Neural cell (in vitro differentiated cells): ENCODE measurements at regions not wholly inside any gene's neighbourhood (a gene's known extent, or its start where the extent isn't known, plus 50 kb on each side); places are given as distances from the start of the nearest gene placed in this dataset.

Experiments
- H2AFZ ChIP-seq: fragments of 200-600, 300-800 bp; sonication (generic), shearing (Covaris generic); 2 replicates; pipeline ENCODE4 v1.6.0; 2014; ENCODE audit warnings: low read depth, mild to moderate bottlenecking, antibody characterized with exemption, low read length, moderate library complexity
- H3F3A ChIP-seq: fragments of 200-600 bp; shearing (Covaris generic); 2 replicates; pipeline ENCODE4 v1.6.1; 2016; ENCODE audit warnings: mild to moderate bottlenecking, moderate library complexity, mixed read lengths, antibody characterized with exemption, low read length; ENCODE audit not compliant: insufficient read depth, poor library complexity, severe bottlenecking
- H3K27ac ChIP-seq: fragments of 200-600, 300-800 bp; sonication (generic), shearing (Covaris generic); 2 replicates; pipeline ENCODE4 v1.5.1; 2014; ENCODE audit warnings: mild to moderate bottlenecking, low read length, moderate library complexity
- H3K27me3 ChIP-seq: fragments of 300-800, 200-600 bp; sonication (generic), shearing (Covaris generic); 2 replicates; pipeline ENCODE4 v1.6.0; 2014; ENCODE audit warnings: mild to moderate bottlenecking, low read depth, low read length, moderate library complexity; ENCODE audit not compliant: insufficient read depth
- H3K36me3 ChIP-seq: fragments of 300-800, 200-600 bp; sonication (generic), shearing (Covaris generic); 2 replicates; pipeline ENCODE4 v1.5.1; 2014; ENCODE audit warnings: mild to moderate bottlenecking, antibody characterized with exemption, low read length, moderate library complexity; ENCODE audit not compliant: insufficient read depth
- H3K4me2 ChIP-seq: fragments of 300-800, 200-600 bp; sonication (generic), shearing (Covaris generic); 2 replicates; pipeline ENCODE4 v1.6.0; 2014; ENCODE audit warnings: mild to moderate bottlenecking, low read length
- H3K4me3 ChIP-seq: fragments of 300-800, 200-600 bp; sonication (generic), shearing (Covaris generic); 2 replicates; pipeline ENCODE4 v1.5.1; 2014; ENCODE audit warnings: mild to moderate bottlenecking, low read length, moderate library complexity
- H3K79me2 ChIP-seq: fragments of 200-600 bp; shearing (Covaris generic); replicated peaks from 2 replicates; pipeline ENCODE4 v1.6.0; 2014; ENCODE audit warnings: mild to moderate bottlenecking, low read length, moderate library complexity; ENCODE audit not compliant: insufficient read depth
- H3K9ac ChIP-seq: fragments of 300-800, 200-600 bp; sonication (generic), shearing (Covaris generic); 2 replicates; pipeline ENCODE4 v1.6.1; 2016; ENCODE audit warnings: mild to moderate bottlenecking, low read length, mixed read lengths
- H3K9me2 ChIP-seq: fragments of 200-600 bp; shearing (Covaris generic); 2 replicates; pipeline ENCODE4 v1.6.1; 2016; ENCODE audit warnings: mild to moderate bottlenecking, low read length, mixed read lengths; ENCODE audit not compliant: insufficient read depth
- H3K9me3 ChIP-seq: fragments of 200-600, 300-800 bp; sonication (generic), shearing (Covaris generic); 2 replicates; pipeline ENCODE4 v1.6.1; 2016; ENCODE audit warnings: mild to moderate bottlenecking, mixed run types, low read length, moderate library complexity, mixed read lengths
- H4K20me1 ChIP-seq: fragments of 200-600 bp; shearing (Covaris generic); 2 replicates; pipeline ENCODE4 v1.6.1; 2016; ENCODE audit warnings: mild to moderate bottlenecking, mixed run types; ENCODE audit not compliant: insufficient read depth
- CTCF ChIP-seq: fragments of 450-650 bp; IDR thresholded peaks from 2 replicates; pipeline ENCODE4 v1.5.1; 2014; ENCODE audit warnings: antibody characterized with exemption, mild to moderate bottlenecking, moderate library complexity; ENCODE audit not compliant: poor library complexity, severe bottlenecking
- EP300 ChIP-seq: fragments of 450-650 bp; conservative IDR thresholded peaks from 2 replicates; pipeline ENCODE4 v1.6.1; 2014; ENCODE audit warnings: antibody characterized with exemption, mild to moderate bottlenecking, moderate library complexity; ENCODE audit not compliant: poor library complexity, severe bottlenecking
- EZH2 ChIP-seq: fragments of 200-600, 300-800 bp; shearing (Covaris generic), sonication (generic); IDR thresholded peaks from 2 replicates; pipeline ENCODE4 v1.6.1; 2014; ENCODE audit warnings: antibody characterized with exemption, low read length, borderline replicate concordance, mild to moderate bottlenecking; ENCODE audit not compliant: insufficient read depth, poor library complexity, severe bottlenecking
- MXI1 ChIP-seq: fragments of 450-650 bp; conservative IDR thresholded peaks from 2 replicates; pipeline ENCODE4 v1.6.1; 2014; ENCODE audit warnings: antibody characterized with exemption, mild to moderate bottlenecking; ENCODE audit not compliant: poor library complexity, severe bottlenecking
- POLR2AphosphoS5 ChIP-seq: IDR thresholded peaks from 2 replicates; pipeline ENCODE4 v1.6.1; 2012
- RAD21 ChIP-seq: fragments of 450-650 bp; conservative IDR thresholded peaks from 2 replicates; pipeline ENCODE4 v1.6.1; 2014; ENCODE audit warnings: antibody characterized with exemption, mild to moderate bottlenecking, moderate library complexity
- SMC3 ChIP-seq: fragments of 450-650 bp; conservative IDR thresholded peaks from 2 replicates; pipeline ENCODE4 v1.6.1; 2014; ENCODE audit warnings: antibody characterized with exemption, mild to moderate bottlenecking, moderate library complexity; ENCODE audit not compliant: poor library complexity
- TAF1 ChIP-seq: IDR thresholded peaks from 2 replicates; pipeline ENCODE4 v1.6.1; 2012; ENCODE audit warnings: low read depth
- TF ChIP-seq, protein P1 (sequence below): IDR thresholded peaks from 2 replicates; pipeline ENCODE4 v1.6.1; 2012; ENCODE audit warnings: borderline replicate concordance

- H3F3A ChIP-seq: no peaks in the 10 kb centered on the region
- H3K9me3 ChIP-seq: no peaks in the 10 kb centered on the region
- no peaks in the 10 kb centered on the region for H3K79me2 ChIP-seq
- H3K9me2 ChIP-seq: no peaks in the 10 kb centered on the region
- TF ChIP-seq CTCF: no peak
- no peak for TF ChIP-seq RAD21
- TF ChIP-seq MXI1: no peak
- TF ChIP-seq TAF1: no peak
- TF ChIP-seq, protein P1, sequence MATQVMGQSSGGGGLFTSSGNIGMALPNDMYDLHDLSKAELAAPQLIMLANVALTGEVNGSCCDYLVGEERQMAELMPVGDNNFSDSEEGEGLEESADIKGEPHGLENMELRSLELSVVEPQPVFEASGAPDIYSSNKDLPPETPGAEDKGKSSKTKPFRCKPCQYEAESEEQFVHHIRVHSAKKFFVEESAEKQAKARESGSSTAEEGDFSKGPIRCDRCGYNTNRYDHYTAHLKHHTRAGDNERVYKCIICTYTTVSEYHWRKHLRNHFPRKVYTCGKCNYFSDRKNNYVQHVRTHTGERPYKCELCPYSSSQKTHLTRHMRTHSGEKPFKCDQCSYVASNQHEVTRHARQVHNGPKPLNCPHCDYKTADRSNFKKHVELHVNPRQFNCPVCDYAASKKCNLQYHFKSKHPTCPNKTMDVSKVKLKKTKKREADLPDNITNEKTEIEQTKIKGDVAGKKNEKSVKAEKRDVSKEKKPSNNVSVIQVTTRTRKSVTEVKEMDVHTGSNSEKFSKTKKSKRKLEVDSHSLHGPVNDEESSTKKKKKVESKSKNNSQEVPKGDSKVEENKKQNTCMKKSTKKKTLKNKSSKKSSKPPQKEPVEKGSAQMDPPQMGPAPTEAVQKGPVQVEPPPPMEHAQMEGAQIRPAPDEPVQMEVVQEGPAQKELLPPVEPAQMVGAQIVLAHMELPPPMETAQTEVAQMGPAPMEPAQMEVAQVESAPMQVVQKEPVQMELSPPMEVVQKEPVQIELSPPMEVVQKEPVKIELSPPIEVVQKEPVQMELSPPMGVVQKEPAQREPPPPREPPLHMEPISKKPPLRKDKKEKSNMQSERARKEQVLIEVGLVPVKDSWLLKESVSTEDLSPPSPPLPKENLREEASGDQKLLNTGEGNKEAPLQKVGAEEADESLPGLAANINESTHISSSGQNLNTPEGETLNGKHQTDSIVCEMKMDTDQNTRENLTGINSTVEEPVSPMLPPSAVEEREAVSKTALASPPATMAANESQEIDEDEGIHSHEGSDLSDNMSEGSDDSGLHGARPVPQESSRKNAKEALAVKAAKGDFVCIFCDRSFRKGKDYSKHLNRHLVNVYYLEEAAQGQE: no peak
- no peak for TF ChIP-seq EZH2
- TF ChIP-seq EP300: no peak
- no peak for TF ChIP-seq SMC3
- no peak for TF ChIP-seq POLR2AphosphoS5
- no peak overlapping the region for H3K4me2 ChIP-seq
- H3K36me3 ChIP-seq: no peaks in the 10 kb centered on the region
- no peak overlapping the region for H3K4me3 ChIP-seq
- H4K20me1 ChIP-seq: no peaks in the 10 kb centered on the region
- H3K27me3 ChIP-seq: no peaks in the 10 kb centered on the region
- H3K9ac ChIP-seq: no peak overlapping the region
- no peak overlapping the region for H2AFZ ChIP-seq
- no peak overlapping the region for H3K27ac ChIP-seq
These were observed 854.2 kb downstream of the CENPC start for GRCh38 chr4:66691101-66691500.

- Histone ChIP-seq H4K20me1 (no peaks in the 10 kb centered on the region), H3K9me3 (no peaks in the 10 kb centered on the region), H3K27me3 (no peaks in the 10 kb centered on the region), H3K9ac (no peak overlapping the region), H3K4me3 (no peak overlapping the region), H3K27ac (no peak overlapping the region), H3F3A (no peaks in the 10 kb centered on the region), H3K4me2 (no peak overlapping the region), H3K79me2 (no peaks in the 10 kb centered on the region), H3K9me2 (no peaks in the 10 kb centered on the region), H2AFZ (no peak overlapping the region), H3K36me3 (no peaks in the 10 kb centered on the region)
- peak; percentile 72 for TF ChIP-seq CTCF
- TF ChIP-seq RAD21: peak; percentile 79
- TF ChIP-seq EP300: no peak
- TF ChIP-seq SMC3: peak; percentile 83
These were observed 856.6 kb downstream of the CENPC start for GRCh38 chr4:66688674-66689073.
